BJ (cell line): ENCODE measurements at regions not wholly inside any gene's neighbourhood (a gene's known extent, or its start where the extent isn't known, plus 50 kb on each side); places are given as distances from the start of the nearest gene placed in this dataset.

Source experiments
- CTCF ChIA-PET: fragments of 350-600 bp; formaldehyde crosslinking; extraction: SDS; loops from one replicate; lab custom pipeline; 2021; ENCODE audit warnings: antibody characterized with exemption, inconsistent platforms; lab: Yijun Ruan, JAX
- POLR2A ChIA-PET: fragments of 300-600 bp; sonication (Branson Sonifier 250); formaldehyde crosslinking; extraction: SDS; loops from one replicate; lab custom pipeline; 2021; ENCODE audit warnings: antibody characterized with exemption; lab: Charles Lee
- DNase-seq: peaks from one replicate; pipeline ENCODE4 v3.0.0-alpha.2; 2011; ENCODE audit warnings: low read depth
- H3K27me3 ChIP-seq: 2 replicates; pipeline ENCODE4 v1.6.0; 2011; ENCODE audit warnings: low read length; ENCODE audit not compliant: control insufficient read depth, insufficient read depth
- H3K36me3 ChIP-seq: 2 replicates; pipeline ENCODE4 v1.5.1; 2011; ENCODE audit warnings: low read length; ENCODE audit not compliant: control insufficient read depth, insufficient read depth
- H3K4me3 ChIP-seq: 2 replicates; pipeline ENCODE4 v1.5.1; 2011; ENCODE audit warnings: low read depth, mild to moderate bottlenecking, control low read depth, low read length
- TF ChIP-seq, protein P1 (sequence below): IDR thresholded peaks from 2 replicates; pipeline ENCODE4 v1.5.1; 2011; ENCODE audit warnings: low read depth, mild to moderate bottlenecking, control low read depth, inconsistent platforms, low read length, moderate library complexity; ENCODE audit not compliant: insufficient read depth

GRCh38 chr11:92449222-92449621, 224.6 kb downstream of the FAT3 start:
- POLR2A ChIA-PET: no interaction called here
- no peaks in the 10 kb centered on the region for H3K27me3 ChIP-seq
- H3K4me3 ChIP-seq: no peak overlapping the region
- CTCF ChIA-PET: no interaction called here
- no peaks in the 10 kb centered on the region for H3K36me3 ChIP-seq
- DNase-seq: no peak
- TF ChIP-seq, protein P1, sequence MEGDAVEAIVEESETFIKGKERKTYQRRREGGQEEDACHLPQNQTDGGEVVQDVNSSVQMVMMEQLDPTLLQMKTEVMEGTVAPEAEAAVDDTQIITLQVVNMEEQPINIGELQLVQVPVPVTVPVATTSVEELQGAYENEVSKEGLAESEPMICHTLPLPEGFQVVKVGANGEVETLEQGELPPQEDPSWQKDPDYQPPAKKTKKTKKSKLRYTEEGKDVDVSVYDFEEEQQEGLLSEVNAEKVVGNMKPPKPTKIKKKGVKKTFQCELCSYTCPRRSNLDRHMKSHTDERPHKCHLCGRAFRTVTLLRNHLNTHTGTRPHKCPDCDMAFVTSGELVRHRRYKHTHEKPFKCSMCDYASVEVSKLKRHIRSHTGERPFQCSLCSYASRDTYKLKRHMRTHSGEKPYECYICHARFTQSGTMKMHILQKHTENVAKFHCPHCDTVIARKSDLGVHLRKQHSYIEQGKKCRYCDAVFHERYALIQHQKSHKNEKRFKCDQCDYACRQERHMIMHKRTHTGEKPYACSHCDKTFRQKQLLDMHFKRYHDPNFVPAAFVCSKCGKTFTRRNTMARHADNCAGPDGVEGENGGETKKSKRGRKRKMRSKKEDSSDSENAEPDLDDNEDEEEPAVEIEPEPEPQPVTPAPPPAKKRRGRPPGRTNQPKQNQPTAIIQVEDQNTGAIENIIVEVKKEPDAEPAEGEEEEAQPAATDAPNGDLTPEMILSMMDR: no peak

DNA sequence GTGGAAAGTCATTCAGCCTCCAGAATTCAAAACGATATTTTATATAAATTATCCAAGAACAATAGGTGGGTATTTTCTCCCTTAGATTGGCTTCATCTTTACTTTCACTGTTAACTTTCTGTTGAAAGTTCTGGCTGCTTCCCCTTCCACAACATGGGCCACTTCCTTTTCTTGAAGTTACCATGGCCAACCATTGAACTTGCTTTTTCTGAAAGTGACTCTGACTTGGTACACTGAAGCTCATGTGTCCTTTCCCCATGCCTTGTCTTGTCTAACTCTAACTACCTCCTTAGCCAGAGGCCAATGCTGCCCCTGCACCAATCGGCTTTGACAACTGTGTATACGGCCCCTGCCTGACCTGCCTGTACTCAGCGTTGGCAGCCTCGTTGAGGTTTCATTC, 225.2 kb downstream of the FAT3 start:
- ChIA-PET CTCF (no interaction called here), POLR2A (no interaction called here)
- DNase-seq: no peak
- Histone ChIP-seq H3K36me3 (no peaks in the 10 kb centered on the region), H3K27me3 (no peaks in the 10 kb centered on the region), H3K4me3 (no peak overlapping the region)
- TF ChIP-seq, protein P1: no peak

- no peaks in the 10 kb centered on the region for H3K27me3 ChIP-seq
- H3K36me3 ChIP-seq: no peaks in the 10 kb centered on the region
- POLR2A ChIA-PET: no interaction called here
- no peak for DNase-seq
- TF ChIP-seq, protein P1: no peak
- CTCF ChIA-PET: no interaction called here
- no peak overlapping the region for H3K4me3 ChIP-seq
Measured at GRCh38 chr11:92451063-92451462, 226.4 kb downstream of the FAT3 start.

DNA sequence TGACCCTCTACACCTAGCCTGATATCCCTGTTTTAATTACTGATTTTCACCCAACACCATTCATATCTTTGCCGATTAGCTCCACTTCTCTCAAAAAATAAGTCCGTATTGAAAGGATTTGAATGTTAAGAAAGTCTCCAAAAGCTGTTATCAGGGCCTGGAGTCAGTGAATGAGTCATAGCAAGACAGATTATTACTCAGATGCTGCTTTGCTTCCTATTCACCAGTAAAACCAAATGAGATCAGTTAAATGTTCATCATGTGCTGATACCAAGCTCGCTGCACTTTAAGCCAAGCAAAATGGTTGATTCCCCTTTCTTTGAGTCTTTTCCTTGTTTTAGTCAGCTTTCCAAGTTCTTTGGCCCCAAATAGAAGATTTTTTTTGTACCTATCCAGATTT, 228.4 kb downstream of the FAT3 start:
- Histone ChIP-seq H3K4me3 (no peak overlapping the region), H3K27me3 (no peaks in the 10 kb centered on the region), H3K36me3 (no peaks in the 10 kb centered on the region)
- TF ChIP-seq, protein P1: no peak
- POLR2A ChIA-PET: no interaction called here
- DNase-seq: peak; percentile 32
- CTCF ChIA-PET: interaction anchor here (0.6 to 1.2 kb wide), 2 partner anchors 10 to 586 kb away, joined by 3 read pairs; no protein-coding TSS in a partner anchor

DNA sequence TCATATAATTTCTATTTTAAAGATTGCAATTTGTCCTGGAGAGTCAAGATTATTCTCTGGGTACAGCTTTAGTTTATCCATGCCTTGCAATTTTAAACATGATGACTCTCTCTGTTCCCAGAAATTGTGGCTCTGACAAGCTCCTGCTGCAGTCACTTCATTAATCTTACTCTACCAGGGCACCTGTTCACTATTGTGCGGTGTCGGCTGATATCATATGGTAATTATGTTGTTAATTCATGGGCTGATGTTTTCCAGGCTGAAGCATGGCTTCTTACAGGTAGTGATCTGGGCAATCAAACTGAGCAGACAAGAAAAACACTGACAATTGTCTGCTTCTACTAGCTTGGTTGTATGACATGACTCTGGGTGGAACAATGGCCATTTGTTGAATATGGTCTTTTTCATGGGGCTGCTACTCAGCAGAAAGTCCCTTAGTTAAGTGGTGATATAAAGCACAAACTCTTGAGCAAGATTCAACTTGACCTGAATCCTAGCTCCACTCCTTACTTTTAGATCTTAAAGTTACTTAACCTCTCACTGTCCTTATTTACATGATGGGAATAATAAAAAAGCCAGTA, 230.7 kb downstream of the FAT3 start:
- ChIA-PET POLR2A (no interaction called here), CTCF (interaction anchor here (0.8 to 1.2 kb wide), 2 partner anchors 14 to 431 kb away, joined by 3 read pairs; no protein-coding TSS in a partner anchor)
- TF ChIP-seq, protein P1: no peak
- Histone ChIP-seq H3K4me3 (no peak overlapping the region), H3K36me3 (no peaks in the 10 kb centered on the region), H3K27me3 (no peaks in the 10 kb centered on the region)
- DNase-seq: no peak
